ENCODE measurements at regions not wholly inside any gene's neighbourhood (a gene's known extent, or its start where the extent isn't known, plus 50 kb on each side); places are given as distances from the start of the nearest gene placed in this dataset.
"Not testable (repeated sequence)": the region's sequence is repeated elsewhere in the genome, so short reads cannot be mapped to it uniquely, and the experiment has no call there.

DNA sequence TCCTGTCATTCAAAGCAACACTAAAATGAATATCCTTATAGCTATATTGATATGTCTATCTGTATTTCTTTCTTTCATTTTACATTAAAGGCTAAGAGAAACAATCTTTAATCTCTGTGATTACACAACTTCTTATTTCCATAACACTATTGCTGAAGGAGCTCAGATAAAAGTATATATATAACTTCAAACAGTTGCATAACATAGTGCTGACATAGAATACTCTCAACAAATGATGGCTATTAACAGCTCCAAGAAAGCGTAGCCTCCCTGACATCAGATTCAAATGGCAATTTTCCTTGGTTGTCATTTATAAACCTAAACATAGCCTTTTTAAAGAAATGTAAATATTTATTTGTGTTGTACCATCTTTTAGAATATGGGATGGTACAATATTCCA lies 116.6 kb upstream of the PTPRG start:
- no peak for DNase-seq (ENCODE audit: low read depth)

DNA sequence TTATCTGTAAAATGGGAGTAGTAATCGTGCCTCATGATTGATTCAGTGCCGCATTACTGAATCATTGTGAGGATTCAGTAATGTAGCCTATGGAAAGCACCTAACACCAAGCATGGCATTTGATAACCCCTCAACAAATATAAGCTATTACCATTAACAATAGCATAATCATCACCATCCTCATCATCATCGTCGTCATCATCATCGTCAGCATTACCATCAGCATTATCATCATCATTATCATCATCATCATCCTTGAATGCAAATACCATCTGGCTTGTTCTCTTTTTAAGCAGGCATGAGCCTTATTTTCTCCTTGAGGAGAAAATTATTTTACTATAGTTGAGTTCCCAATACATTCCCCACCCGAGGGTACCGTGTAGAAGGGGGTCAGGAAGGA lies 115.4 kb upstream of the PTPRG start:
- DNase-seq (ENCODE audit: low read depth), result no peak

DNA sequence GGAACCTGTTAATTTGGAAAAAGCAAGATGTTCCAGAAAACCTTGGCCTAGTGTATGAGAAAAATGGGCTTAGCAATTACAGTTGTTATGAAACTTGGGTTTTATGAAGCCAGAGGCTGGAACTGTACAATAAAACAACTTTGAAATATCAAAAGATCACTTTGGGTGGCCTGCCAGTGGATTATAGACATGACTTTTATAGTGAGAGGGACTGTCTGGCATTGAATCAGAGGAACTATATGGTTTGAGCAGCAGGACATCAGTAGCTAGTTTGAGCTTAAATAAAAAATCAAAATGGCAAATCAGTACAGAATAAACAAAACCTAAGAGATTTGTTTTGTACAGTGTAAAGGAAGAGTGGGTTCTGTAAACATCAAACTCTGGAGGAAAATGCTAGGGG lies 115.0 kb upstream of the PTPRG start:
- DNase-seq (ENCODE audit: low read depth), result no peak

DNA sequence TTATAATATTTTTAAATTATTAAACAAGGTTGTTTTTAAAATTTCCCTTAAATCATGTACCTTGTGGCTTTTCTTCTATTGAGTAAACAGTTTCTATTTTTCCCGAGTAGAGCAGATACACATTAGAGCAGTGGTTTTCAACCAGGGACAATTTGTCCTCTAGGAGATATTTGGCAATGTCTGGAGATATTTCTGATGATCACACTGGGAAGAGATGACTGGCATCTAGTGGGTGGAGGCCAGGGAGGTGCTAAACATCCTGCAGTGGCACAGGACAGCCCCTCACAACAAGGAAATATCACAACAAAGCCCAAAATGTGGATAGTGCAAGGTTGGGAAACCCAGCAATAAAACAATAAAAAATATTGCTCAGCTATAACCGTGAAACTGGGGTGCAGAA lies 113.0 kb upstream of the PTPRG start:
- DNase-seq (ENCODE audit: low read depth), result no peak

DNA sequence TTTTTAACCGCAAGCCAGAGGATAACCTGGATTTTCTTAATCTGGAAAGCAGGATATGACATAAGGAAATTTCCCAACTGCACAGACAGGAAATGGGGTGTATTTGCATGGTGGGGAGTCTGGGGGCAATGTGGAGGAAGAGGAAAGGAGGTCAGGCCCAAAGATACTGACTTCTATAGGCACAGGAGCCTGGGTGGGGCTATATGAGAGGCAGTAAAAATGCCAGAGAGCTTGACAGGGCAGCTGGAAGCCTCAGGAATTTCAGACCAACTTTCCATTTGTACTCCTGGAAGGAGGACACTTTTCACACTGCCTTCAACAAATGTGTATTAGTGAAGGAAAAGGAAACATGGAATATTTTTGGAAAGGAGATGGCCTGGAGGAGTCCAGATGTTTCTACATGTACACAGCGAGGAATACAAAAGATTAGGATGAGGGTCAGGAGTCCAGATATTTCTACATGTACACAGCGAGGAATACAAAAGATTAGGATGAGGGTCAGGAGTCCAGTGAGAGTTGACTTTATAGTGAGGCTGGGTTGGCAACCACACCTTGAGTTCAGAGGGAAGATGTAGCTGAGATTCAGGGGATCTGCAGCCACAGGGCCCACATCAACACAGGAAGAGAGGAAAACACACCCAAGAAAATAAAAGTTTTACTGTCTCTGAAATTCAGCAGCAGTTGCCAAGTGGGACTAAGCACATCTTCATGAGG lies 111.9 kb upstream of the PTPRG start:
- no peak for DNase-seq (ENCODE audit: low read depth)

GRCh38 chr3:61450866-61451265 lies 110.5 kb upstream of the PTPRG start:
- DNase-seq (ENCODE audit: low read depth), result no peak

DNA sequence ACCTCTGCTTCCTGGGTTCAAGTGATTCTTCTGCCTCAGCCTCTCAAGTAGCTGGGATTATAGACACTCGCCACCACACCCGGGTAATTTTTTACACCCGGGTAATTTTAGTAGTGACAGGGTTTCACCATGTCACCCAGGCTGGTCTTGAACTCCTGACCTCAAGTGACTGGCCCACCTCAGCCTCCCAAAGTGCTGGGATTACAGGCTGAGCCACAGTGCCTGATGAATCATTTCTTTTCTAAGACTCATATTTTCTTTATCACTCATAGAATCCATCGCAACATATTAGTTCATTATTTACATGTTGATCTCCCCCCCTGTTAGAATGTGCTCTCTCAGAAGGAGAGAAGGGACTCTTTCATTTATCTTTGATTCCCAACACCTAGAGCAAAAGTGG lies 109.5 kb upstream of the PTPRG start:
- no peak for DNase-seq (ENCODE audit: low read depth)

GRCh38 chr3:61452535-61453090 lies 108.8 kb upstream of the PTPRG start:
- no peak for DNase-seq (ENCODE audit: low read depth)

- DNase-seq (ENCODE audit: low read depth), result no peak
Observed at GRCh38 chr3:61454006-61454585, 107.3 kb upstream of the PTPRG start.

- DNase-seq (ENCODE audit: low read depth), result no peak
Observed at GRCh38 chr3:61454801-61455200, 106.6 kb upstream of the PTPRG start.

- DNase-seq (ENCODE audit: low read depth), result no peak
Observed at GRCh38 chr3:61460636-61461035, 100.7 kb upstream of the PTPRG start.

DNA sequence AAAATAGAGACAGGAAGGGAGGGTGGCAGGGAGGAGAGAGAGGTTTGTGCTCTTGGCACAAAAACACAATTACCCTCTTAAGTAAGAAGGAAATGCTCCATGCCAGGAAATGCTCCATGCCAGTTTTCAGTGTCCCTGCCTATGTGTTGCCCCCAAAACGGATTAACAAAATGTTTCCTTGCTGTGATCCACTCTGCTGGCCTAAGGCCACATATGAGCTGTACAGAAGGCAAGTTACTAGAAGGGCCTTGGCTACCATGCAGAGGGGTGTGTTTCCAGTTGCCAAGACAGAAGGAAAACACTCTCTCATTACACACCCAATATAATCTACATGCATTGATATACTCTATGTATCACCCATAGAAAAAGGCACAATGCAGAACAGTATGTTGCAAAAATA lies 98.2 kb upstream of the PTPRG start:
- DNase-seq (ENCODE audit: low read depth), result no peak

- no peak for DNase-seq (ENCODE audit: low read depth)
Observed at GRCh38 chr3:61464518-61465140, 96.7 kb upstream of the PTPRG start.

GRCh38 chr3:61466357-61466756 lies 95.0 kb upstream of the PTPRG start:
- no peak for DNase-seq (ENCODE audit: low read depth)

- no peak for DNase-seq (ENCODE audit: low read depth)
Observed at GRCh38 chr3:61483997-61484396, 77.4 kb upstream of the PTPRG start.

DNA sequence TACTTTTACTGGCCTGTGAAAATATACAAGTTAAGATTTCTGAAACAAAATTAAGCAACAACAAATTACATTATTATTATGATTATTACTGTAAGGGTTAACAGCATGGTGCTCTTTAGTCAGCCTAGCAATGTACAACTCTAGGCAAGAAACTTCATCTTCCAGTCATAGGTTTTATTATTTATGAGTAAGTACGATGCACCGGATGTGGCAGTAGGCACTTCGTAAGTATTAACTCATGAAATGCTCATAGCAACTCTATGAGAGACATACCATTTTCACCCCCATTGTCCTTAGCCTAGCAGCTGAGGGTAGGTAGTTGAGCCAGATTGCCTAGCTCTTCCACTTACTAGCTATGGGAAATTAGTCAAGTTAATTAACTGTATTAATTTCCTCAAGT lies 68.0 kb upstream of the PTPRG start:
- no peak for DNase-seq (ENCODE audit: low read depth)

- DNase-seq (ENCODE audit: low read depth), result not testable (repeated sequence)
Observed at GRCh38 chr3:61494309-61494708, 67.1 kb upstream of the PTPRG start.

DNA sequence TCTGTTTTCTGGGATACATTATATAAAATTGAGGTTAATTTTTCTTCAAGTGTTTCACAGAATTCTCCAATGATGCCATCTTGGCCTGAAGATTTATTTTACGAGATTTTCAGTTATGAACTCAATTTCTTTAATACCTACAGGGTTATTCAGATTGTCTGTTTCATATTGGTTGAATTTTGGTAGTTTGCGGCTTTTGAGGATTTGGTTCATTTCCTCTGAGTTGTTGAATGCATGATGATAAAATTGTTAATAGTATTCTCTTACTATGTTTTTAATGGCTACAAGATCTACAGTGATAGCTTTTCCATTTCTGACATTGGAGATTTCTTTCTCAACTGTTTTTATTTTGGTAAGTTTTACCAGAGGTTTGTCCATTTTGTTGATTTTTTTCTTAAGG lies 63.9 kb upstream of the PTPRG start:
- no peak for DNase-seq (ENCODE audit: low read depth)

GRCh38 chr3:61505197-61505596 lies 56.2 kb upstream of the PTPRG start:
- DNase-seq (ENCODE audit: low read depth), result no peak

DNA sequence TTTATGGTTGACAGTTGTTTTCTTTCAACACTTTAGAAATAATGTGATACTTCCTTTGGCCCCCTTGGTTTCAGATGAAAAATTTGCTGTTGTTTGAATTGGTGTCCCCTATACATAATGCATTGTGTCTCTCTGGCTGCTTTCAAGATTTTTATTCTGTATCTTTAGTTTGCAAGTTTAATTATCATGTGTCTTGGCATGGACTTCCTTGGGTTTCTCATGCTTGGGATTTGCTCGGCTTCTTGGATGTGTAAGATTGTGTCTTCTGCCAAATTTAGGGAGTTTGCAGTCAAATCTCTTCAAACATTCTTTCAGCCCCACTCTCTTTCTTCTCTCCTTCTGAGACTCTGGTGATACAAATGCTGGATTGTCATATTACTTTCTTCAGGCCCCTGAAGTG lies 53.4 kb upstream of the PTPRG start:
- no peak for DNase-seq (ENCODE audit: low read depth)
